Smooth muscle cell (in vitro differentiated cells): ENCODE measurements at regions not wholly inside any gene's neighbourhood (a gene's known extent, or its start where the extent isn't known, plus 50 kb on each side); places are given as distances from the start of the nearest gene placed in this dataset.

Experiments used
- DNase-seq: peaks from one replicate; lab custom pipeline; 2025; ENCODE audit not compliant: unreplicated experiment; lab: John Stamatoyannopoulos, UW
- H2AFZ ChIP-seq: fragments of 200-600 bp; sonication (generic); 2 replicates; pipeline ENCODE4 v1.6.0; 2016; ENCODE audit warnings: antibody characterized with exemption, low read depth, mild to moderate bottlenecking
- H3F3A ChIP-seq: fragments of 200-600 bp; sonication (generic); 2 replicates; pipeline ENCODE4 v1.6.0; 2017; ENCODE audit warnings: antibody characterized with exemption, low read depth
- H3K27ac ChIP-seq: fragments of 200-600 bp; sonication (generic); 2 replicates; pipeline ENCODE4 v1.5.1; 2016; ENCODE audit warnings: low read depth, mild to moderate bottlenecking
- H3K27me3 ChIP-seq: fragments of 200-600 bp; sonication (generic); 2 replicates; pipeline ENCODE4 v1.6.1; 2016; ENCODE audit warnings: low read depth, mild to moderate bottlenecking
- H3K36me3 ChIP-seq: fragments of 200-600 bp; sonication (generic); 2 replicates; pipeline ENCODE4 v1.5.1; 2016; ENCODE audit warnings: low read depth
- H3K4me1 ChIP-seq: fragments of 200-600 bp; sonication (generic); 2 replicates; pipeline ENCODE4 v1.5.1; 2016; ENCODE audit warnings: low read depth
- H3K4me2 ChIP-seq: fragments of 200-600 bp; sonication (generic); 2 replicates; pipeline ENCODE4 v1.6.0; 2016; ENCODE audit warnings: mild to moderate bottlenecking
- H3K4me3 ChIP-seq: fragments of 200-600 bp; sonication (generic); 2 replicates; pipeline ENCODE4 v1.5.1; 2016; ENCODE audit warnings: mild to moderate bottlenecking
- H3K79me2 ChIP-seq: fragments of 200-600 bp; sonication (generic); 2 replicates; pipeline ENCODE4 v1.6.0; 2016; ENCODE audit warnings: low read depth, mild to moderate bottlenecking
- H3K9ac ChIP-seq: fragments of 200-600 bp; sonication (generic); 2 replicates; pipeline ENCODE4 v1.6.0; 2016; ENCODE audit warnings: low read depth
- H3K9me3 ChIP-seq: fragments of 200-600 bp; sonication (generic); replicated peaks from 2 replicates; pipeline ENCODE4 v1.5.1; 2016; ENCODE audit warnings: low read depth
- H4K20me1 ChIP-seq: fragments of 200-600 bp; sonication (generic); 2 replicates; pipeline ENCODE4 v1.6.0; 2016; ENCODE audit warnings: low read depth
- WGBS: methylation state at CpG from one replicate; pipeline ENCODE4 v1.1.7; 2016; ENCODE audit warnings: low lambda C conversion rate; 5-methylcytosine and 5-hydroxymethylcytosine counted together
- TF ChIP-seq, protein P1 (sequence below): fragments of 200-600 bp; sonication (generic); IDR thresholded peaks from 2 replicates; pipeline ENCODE4 v1.5.1; 2017; ENCODE audit warnings: borderline replicate concordance, mild to moderate bottlenecking, antibody characterized with exemption; ENCODE audit not compliant: insufficient read depth, poor library complexity, severe bottlenecking

DNA sequence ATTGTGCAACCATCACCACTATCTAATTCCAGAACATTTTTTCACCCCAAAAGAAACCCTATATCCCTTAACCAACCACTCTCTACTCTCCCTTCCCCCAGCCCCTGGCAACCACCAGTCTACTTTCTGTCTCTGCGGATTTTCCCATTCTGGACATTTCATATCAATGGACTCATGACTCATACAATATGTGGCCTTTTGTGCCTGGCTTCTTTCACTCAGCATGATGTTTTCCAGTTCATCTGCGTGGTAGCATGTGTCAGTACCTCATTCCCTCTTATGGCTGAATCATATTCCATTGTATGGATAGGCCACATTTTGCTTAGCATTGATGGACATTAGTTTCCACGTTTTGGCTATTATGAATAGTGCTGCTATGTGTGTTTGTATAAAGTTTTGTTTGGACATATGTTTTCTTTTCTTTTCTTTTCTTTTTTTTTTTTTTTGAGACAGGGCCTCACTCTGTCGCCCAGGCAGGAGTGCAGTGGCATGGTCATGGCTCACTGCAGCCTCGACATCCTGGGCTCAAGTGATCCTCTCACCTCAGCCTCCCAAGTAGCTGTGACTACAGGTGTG, 335.4 kb downstream of the BCOR start:
- Histone ChIP-seq H3K27me3 (no peaks in the 10 kb centered on the region), H3K27ac (peak overlapping the region; percentile 56), H3K36me3 (no peaks in the 10 kb centered on the region), H3K4me1 (peaks cover 9% of the 10 kb centered on the region), H3K79me2 (no peaks in the 10 kb centered on the region), H3F3A (peaks cover 12% of the 10 kb centered on the region), H2AFZ (no peak overlapping the region), H4K20me1 (no peaks in the 10 kb centered on the region), H3K9me3 (no peaks in the 10 kb centered on the region), H3K4me2 (peak overlapping the region; percentile 14), H3K4me3 (no peak overlapping the region), H3K9ac (no peak overlapping the region)
- TF ChIP-seq, protein P1, sequence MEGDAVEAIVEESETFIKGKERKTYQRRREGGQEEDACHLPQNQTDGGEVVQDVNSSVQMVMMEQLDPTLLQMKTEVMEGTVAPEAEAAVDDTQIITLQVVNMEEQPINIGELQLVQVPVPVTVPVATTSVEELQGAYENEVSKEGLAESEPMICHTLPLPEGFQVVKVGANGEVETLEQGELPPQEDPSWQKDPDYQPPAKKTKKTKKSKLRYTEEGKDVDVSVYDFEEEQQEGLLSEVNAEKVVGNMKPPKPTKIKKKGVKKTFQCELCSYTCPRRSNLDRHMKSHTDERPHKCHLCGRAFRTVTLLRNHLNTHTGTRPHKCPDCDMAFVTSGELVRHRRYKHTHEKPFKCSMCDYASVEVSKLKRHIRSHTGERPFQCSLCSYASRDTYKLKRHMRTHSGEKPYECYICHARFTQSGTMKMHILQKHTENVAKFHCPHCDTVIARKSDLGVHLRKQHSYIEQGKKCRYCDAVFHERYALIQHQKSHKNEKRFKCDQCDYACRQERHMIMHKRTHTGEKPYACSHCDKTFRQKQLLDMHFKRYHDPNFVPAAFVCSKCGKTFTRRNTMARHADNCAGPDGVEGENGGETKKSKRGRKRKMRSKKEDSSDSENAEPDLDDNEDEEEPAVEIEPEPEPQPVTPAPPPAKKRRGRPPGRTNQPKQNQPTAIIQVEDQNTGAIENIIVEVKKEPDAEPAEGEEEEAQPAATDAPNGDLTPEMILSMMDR, result no peak
- 46% methylated on average over 5 of the region's 5 CpGs for WGBS
- no peak for DNase-seq

DNA sequence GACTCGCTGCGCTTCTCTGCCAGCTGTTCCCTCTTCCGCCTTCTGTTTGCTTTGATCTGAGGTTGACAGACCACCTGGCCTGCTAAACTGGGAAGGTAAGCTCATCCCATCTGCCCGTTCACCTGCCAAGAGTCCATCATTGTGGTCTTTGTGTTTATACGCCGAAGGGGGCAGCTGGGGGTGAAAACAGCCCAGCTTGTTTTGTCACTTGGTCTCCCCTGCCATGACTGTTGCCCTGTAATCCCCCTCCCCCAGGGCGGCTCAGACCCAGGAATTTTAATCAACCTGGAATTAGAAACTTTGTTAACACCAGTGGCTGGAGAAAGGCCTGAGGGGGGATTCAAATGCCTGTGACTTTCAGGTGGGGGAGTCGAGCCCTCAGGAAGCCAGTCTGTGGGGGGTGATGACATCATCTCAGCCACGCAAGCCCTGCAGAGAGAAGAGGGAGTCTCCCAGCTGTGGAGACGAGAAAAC, 333.3 kb downstream of the BCOR start:
- Histone ChIP-seq H3K4me3 (no peak overlapping the region), H3K27ac (peak overlapping the region; percentile 28), H3K9me3 (no peaks in the 10 kb centered on the region), H3K27me3 (no peaks in the 10 kb centered on the region), H3F3A (no peaks in the 10 kb centered on the region), H3K36me3 (no peaks in the 10 kb centered on the region), H3K9ac (no peak overlapping the region), H2AFZ (no peak overlapping the region), H3K79me2 (no peaks in the 10 kb centered on the region), H4K20me1 (no peaks in the 10 kb centered on the region), H3K4me1 (peaks cover 6% of the 10 kb centered on the region), H3K4me2 (no peak overlapping the region)
- no peak for DNase-seq
- TF ChIP-seq, protein P1, result no peak
- WGBS, result 51% methylated on average over 10 of the region's 10 CpGs

DNA sequence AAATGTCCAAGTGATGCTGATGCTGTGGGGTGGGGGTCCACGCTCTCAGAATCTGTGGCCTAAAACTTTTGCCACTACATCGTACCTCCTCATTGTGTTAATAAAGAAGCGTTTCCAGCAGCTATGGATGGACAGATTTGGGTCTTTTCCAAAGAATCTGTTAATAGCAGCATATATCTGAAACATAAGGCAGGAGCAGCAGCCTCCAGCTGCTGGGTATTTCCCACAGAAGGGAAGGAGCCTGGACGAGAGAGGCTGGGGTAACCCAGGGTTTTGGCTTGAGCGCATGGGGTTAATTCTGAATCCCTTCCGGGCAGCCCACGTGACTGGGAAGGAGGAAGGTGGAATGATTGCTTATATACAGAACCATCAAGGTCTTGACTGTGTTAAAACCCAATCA, 332.4 kb downstream of the BCOR start:
- Histone ChIP-seq H3K79me2 (no peaks in the 10 kb centered on the region), H3K9ac (no peak overlapping the region), H3K4me3 (no peak overlapping the region), H3K27me3 (no peaks in the 10 kb centered on the region), H3F3A (no peaks in the 10 kb centered on the region), H3K4me2 (no peak overlapping the region), H3K27ac (no peak overlapping the region), H3K9me3 (no peaks in the 10 kb centered on the region), H3K4me1 (peaks cover under 1% of the 10 kb centered on the region), H3K36me3 (no peaks in the 10 kb centered on the region), H2AFZ (no peak overlapping the region), H4K20me1 (no peaks in the 10 kb centered on the region)
- TF ChIP-seq, protein P1, result no peak
- WGBS, result 71% methylated on average over 7 of the region's 7 CpGs
- DNase-seq, result no peak

DNA sequence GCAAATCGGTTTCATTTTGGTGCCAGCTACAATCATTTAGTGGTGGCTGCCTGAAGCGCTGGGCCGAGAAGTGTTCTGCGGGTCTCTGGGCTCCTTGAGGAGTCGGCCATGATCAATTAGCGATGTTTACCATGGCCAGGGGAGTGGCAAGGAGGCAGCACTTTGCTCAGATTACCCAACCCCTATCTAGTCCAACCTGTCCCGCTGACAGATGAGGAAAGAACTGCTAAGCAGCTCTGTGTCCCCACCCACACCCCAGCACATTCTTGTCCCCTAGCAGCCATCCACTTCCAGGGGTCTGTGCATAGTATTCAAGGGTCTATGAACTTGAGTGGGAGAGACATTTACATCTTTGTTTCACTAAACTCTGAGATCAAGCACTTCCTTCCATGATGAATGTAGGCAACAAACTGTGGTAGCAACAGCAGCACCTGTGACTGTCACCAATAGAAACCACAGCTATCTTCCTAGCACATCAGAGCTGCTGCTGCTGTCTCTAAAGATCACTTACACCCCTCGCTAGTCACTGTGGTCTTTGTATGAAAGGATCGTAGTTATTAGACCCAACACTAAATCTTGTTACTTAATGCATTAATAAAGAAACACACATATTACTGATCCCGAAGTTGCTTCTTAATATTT, 331.6 kb downstream of the BCOR start:
- H4K20me1 ChIP-seq, result no peaks in the 10 kb centered on the region
- H3K4me2 ChIP-seq, result no peak overlapping the region
- DNase-seq, result no peak
- peaks cover 6% of the 10 kb centered on the region for H3F3A ChIP-seq
- no peak overlapping the region for H3K4me3 ChIP-seq
- H2AFZ ChIP-seq, result no peak overlapping the region
- WGBS, result 79% methylated on average over 10 of the region's 10 CpGs
- H3K27ac ChIP-seq, result no peak overlapping the region
- H3K27me3 ChIP-seq, result no peaks in the 10 kb centered on the region
- no peaks in the 10 kb centered on the region for H3K79me2 ChIP-seq
- H3K36me3 ChIP-seq, result no peaks in the 10 kb centered on the region
- no peaks in the 10 kb centered on the region for H3K4me1 ChIP-seq
- TF ChIP-seq, protein P1, result no peak
- no peaks in the 10 kb centered on the region for H3K9me3 ChIP-seq
- H3K9ac ChIP-seq, result no peak overlapping the region
